Cardiac muscle cell (in vitro differentiated cells and primary cell): ENCODE measurements at regions not wholly inside any gene's neighbourhood (a gene's known extent, or its start where the extent isn't known, plus 50 kb on each side); places are given as distances from the start of the nearest gene placed in this dataset.
"Not testable (repeated sequence)": the region's sequence is repeated elsewhere in the genome, so short reads cannot be mapped to it uniquely, and the experiment has no call there.

Experiments used
- DNase-seq, 2 donors: peaks; one replicate each; pipeline versions ENCODE4 v3.0.0 to v3.0.0-alpha.2; 2010 to 2017; ENCODE audit warnings: low read depth in 1 of 2, low spot score in 1 of 2
- H3K27ac ChIP-seq: fragments of 200-600 bp; sonication (generic); 2 replicates; pipeline ENCODE4 v1.5.1; 2016
- H3K27me3 ChIP-seq: fragments of 200-600 bp; sonication (generic); 2 replicates; pipeline ENCODE4 v1.6.0; 2016; ENCODE audit warnings: control low read depth
- H3K36me3 ChIP-seq: fragments of 200-600 bp; sonication (generic); 2 replicates; pipeline ENCODE4 v1.5.1; 2016; ENCODE audit warnings: control low read depth
- H3K4me1 ChIP-seq: fragments of 200-600 bp; sonication (generic); 2 replicates; pipeline ENCODE4 v1.8.1; 2017; ENCODE audit warnings: low read depth, mild to moderate bottlenecking, mixed run types
- H3K4me3 ChIP-seq: fragments of 200-600 bp; sonication (generic); 2 replicates; pipeline ENCODE4 v1.5.1; 2016; ENCODE audit warnings: mild to moderate bottlenecking
- H3K9me3 ChIP-seq: fragments of 200-600 bp; sonication (generic); 2 replicates; pipeline ENCODE4 v1.5.1; 2017; ENCODE audit warnings: low read depth, mild to moderate bottlenecking, control low read depth
- TF ChIP-seq, protein P1 (sequence below): IDR thresholded peaks from 2 replicates; pipeline ENCODE4 v1.5.1; 2012; ENCODE audit warnings: low read depth, mild to moderate bottlenecking, low read length

DNA sequence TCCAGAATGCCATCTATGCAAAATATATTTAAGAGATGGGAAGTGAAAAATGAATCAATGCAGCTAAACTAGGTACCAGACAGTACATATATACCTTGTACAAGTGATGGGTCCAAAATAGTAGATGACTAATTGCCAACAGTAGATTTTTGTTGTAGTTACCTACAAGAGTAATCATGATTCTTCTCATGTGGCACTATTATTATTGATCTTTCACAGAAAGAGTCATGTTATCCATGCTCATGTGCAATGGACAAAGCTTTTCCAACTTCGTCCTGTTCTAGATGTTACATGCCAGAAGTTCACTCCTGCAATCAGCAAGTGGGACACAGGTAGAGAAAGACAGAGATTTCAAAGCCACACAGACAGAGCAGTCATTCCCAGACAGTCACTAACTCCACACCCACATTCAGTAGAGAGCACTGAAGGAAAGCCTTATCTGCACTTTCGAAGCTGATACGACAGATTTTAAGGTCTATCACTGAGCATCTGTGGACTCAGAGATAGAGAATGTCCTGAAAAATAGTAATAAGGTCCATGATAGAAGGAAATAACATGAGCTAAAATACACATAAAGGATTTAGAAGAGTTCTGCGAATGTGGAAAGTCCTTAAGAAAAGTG lies 101.6 kb upstream of the ITPRID2 start:
- Histone ChIP-seq H3K4me3 (no peak overlapping the region), H3K9me3 (no peaks in the 10 kb centered on the region), H3K27ac (no peak overlapping the region), H3K4me1 (no peaks in the 10 kb centered on the region), H3K36me3 (no peaks in the 10 kb centered on the region), H3K27me3 (no peaks in the 10 kb centered on the region)
- TF ChIP-seq, protein P1, sequence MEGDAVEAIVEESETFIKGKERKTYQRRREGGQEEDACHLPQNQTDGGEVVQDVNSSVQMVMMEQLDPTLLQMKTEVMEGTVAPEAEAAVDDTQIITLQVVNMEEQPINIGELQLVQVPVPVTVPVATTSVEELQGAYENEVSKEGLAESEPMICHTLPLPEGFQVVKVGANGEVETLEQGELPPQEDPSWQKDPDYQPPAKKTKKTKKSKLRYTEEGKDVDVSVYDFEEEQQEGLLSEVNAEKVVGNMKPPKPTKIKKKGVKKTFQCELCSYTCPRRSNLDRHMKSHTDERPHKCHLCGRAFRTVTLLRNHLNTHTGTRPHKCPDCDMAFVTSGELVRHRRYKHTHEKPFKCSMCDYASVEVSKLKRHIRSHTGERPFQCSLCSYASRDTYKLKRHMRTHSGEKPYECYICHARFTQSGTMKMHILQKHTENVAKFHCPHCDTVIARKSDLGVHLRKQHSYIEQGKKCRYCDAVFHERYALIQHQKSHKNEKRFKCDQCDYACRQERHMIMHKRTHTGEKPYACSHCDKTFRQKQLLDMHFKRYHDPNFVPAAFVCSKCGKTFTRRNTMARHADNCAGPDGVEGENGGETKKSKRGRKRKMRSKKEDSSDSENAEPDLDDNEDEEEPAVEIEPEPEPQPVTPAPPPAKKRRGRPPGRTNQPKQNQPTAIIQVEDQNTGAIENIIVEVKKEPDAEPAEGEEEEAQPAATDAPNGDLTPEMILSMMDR, result no peak
- DNase-seq, result no peak

DNA sequence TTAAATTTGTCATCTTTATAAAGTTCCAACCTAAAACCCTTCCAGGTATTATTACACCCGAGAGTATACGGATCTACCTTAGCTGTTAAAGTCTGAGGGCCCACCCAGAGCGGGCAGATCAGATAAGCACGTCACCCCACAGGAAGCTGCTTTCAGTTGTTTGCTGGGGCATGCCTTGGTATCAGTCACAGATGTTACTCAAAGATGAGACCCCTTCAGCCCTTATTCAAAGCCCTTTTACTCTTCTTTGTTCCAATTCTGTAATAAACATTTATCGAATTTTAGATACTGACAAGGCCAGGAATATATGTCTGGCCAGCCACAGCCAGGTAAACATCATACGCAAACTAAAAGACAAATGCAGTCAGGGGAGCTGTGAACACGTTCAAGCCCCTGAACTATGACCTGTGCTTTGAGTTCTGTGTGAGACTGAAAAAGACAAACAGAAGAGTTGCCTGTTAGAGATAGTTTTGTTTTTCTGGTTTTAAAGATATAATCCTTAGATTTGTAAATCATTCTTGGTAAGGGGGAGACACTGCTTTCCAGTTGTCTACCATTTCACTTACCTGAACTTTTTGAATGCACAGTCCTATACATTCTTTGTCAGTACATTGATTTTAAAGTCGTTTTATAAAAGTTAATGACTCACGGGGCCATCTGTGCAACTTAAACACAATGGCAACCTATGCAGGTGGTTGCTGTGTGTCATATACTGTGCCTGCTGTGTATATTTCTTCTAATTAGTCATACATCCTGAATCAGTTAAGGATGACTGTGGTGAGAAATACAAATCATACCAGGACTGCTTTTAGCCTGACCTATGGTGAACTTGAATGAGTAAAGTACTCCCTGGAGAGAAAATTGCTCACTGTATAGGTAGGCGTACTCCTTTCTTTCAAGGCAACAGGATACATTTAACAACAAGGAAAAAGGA lies 100.5 kb upstream of the ITPRID2 start:
- Histone ChIP-seq H3K4me1 (no peaks in the 10 kb centered on the region), H3K9me3 (no peaks in the 10 kb centered on the region), H3K27me3 (no peaks in the 10 kb centered on the region), H3K36me3 (no peaks in the 10 kb centered on the region), H3K4me3 (no peak overlapping the region), H3K27ac (no peak overlapping the region)
- TF ChIP-seq, protein P1, result no peak
- peak in 1 of 2 donors; percentile 86 for DNase-seq

- DNase-seq, result no peak
- TF ChIP-seq, protein P1, result no peak
Observed at GRCh38 chr2:181792906-181793305, 98.6 kb upstream of the ITPRID2 start.

DNA sequence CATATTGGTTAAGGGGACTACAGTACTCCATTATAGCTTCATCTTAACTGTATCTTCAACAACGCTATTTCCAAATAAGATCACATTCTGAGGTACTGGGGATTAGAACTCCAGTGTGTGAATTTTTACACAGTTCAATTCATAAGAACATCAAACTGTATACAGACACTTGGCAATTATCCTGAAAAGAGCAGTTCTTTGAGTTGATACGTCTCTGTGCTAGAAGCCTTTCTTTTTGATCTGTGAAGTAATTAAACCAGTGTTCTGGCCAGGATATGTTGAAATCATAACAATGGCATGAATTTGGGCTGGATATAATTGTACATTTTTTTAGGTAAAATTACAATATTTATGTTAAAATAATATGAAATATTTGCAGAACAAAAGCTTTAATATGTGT lies 93.5 kb upstream of the ITPRID2 start:
- no peaks in the 10 kb centered on the region for H3K27me3 ChIP-seq
- no peaks in the 10 kb centered on the region for H3K4me1 ChIP-seq
- TF ChIP-seq, protein P1, result no peak
- no peak overlapping the region for H3K27ac ChIP-seq
- no peaks in the 10 kb centered on the region for H3K36me3 ChIP-seq
- no peaks in the 10 kb centered on the region for H3K9me3 ChIP-seq
- DNase-seq, result peak in 1 of 2 donors; percentile 51
- no peak overlapping the region for H3K4me3 ChIP-seq

More at GRCh38 chr2:181792906-181793305, 98.6 kb upstream of the ITPRID2 start:
- no peak overlapping the region for H3K4me3 ChIP-seq
- no peak overlapping the region for H3K27ac ChIP-seq
- no peaks in the 10 kb centered on the region for H3K36me3 ChIP-seq
- no peaks in the 10 kb centered on the region for H3K4me1 ChIP-seq
- no peaks in the 10 kb centered on the region for H3K27me3 ChIP-seq
- no peaks in the 10 kb centered on the region for H3K9me3 ChIP-seq

DNA sequence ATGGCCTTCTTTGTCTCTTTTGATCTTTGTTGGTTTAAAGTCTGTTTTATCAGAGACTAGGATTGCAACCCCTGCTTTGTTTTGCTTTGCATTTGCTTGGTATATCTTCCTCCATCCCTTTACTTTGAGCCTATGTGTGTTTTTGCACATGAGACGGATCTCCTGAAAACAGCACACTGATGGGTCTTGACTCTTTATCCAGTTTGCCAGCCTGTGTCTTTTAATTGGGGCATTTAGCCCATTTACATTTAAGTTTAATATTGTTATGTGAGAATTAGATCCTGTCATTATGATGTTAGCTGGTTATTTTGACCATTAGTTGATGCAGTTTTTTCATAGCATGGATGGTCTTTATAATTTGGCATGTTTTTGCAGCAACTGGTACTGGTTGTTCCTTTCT lies 89.2 kb upstream of the ITPRID2 start:
- H3K4me1 ChIP-seq, H3K36me3 ChIP-seq, H3K4me3 ChIP-seq, H3K9me3 ChIP-seq, H3K27me3 ChIP-seq, DNase-seq, H3K27ac ChIP-seq: not testable (repeated sequence)

GRCh38 chr2:181803903-181804799 lies 87.4 kb upstream of the ITPRID2 start:
- not testable (repeated sequence) for H3K27ac ChIP-seq, H3K27me3 ChIP-seq, H3K36me3 ChIP-seq, H3K4me3 ChIP-seq, H3K9me3 ChIP-seq, DNase-seq, H3K4me1 ChIP-seq
